GM21576 (cell line): ENCODE measurements at regions not wholly inside any gene's neighbourhood (a gene's known extent, or its start where the extent isn't known, plus 50 kb on each side); places are given as distances from the start of the nearest gene placed in this dataset.
"Not testable (repeated sequence)": the region's sequence is repeated elsewhere in the genome, so short reads cannot be mapped to it uniquely, and the experiment has no call there.

Source experiments
- ATAC-seq: cut with Tn5 transposase; IDR thresholded peaks from one replicate; pipeline ENCODE4 v1.9.1; 2021; ENCODE audit warnings: mild to moderate bottlenecking, moderate library complexity; ENCODE audit not compliant: unreplicated experiment

GRCh38 chr5:175347931-175348330 lies 96.1 kb downstream of the DRD1 start:
- no peak for ATAC-seq

GRCh38 chr5:175347027-175347426 lies 97.0 kb downstream of the DRD1 start:
- no peak for ATAC-seq

GRCh38 chr5:175344331-175345195 lies 99.4 kb downstream of the DRD1 start:
- no peak for ATAC-seq

GRCh38 chr5:175343308-175343707 lies 100.7 kb downstream of the DRD1 start:
- no peak for ATAC-seq

- ATAC-seq, result no peak
Observed at GRCh38 chr5:175340180-175340579, 103.8 kb downstream of the DRD1 start.

- no peak for ATAC-seq
Observed at GRCh38 chr5:175337680-175338079, 106.3 kb downstream of the DRD1 start.

- no peak for ATAC-seq
Observed at GRCh38 chr5:175336781-175337180, 107.2 kb downstream of the DRD1 start.

GRCh38 chr5:175335691-175336090 lies 108.3 kb downstream of the DRD1 start:
- no peak for ATAC-seq

- not testable (repeated sequence) for ATAC-seq
Observed at GRCh38 chr5:175331173-175332036, 112.6 kb downstream of the DRD1 start.

- ATAC-seq, result no peak
Observed at GRCh38 chr5:175329976-175330375, 114.0 kb downstream of the DRD1 start.

GRCh38 chr5:175328687-175329086 lies 115.3 kb downstream of the DRD1 start:
- ATAC-seq, result no peak

GRCh38 chr5:175328176-175328575 lies 115.8 kb downstream of the DRD1 start:
- no peak for ATAC-seq

- no peak for ATAC-seq
Observed at GRCh38 chr5:175325681-175326080, 118.3 kb downstream of the DRD1 start.

GRCh38 chr5:175321927-175322532 lies 122.0 kb downstream of the DRD1 start:
- ATAC-seq, result no peak

GRCh38 chr5:175319199-175319598 lies 124.8 kb downstream of the DRD1 start:
- ATAC-seq, result no peak

- no peak for ATAC-seq
Observed at GRCh38 chr5:175317872-175318271, 126.1 kb downstream of the DRD1 start.

GRCh38 chr5:175309218-175309810 lies 134.7 kb downstream of the DRD1 start:
- ATAC-seq, result no peak

GRCh38 chr5:175308701-175309100 lies 135.3 kb downstream of the DRD1 start:
- ATAC-seq, result no peak

GRCh38 chr5:175306381-175306780 lies 137.6 kb downstream of the DRD1 start:
- ATAC-seq, result no peak

- ATAC-seq, result no peak
Observed at GRCh38 chr5:175305251-175305650, 138.7 kb downstream of the DRD1 start.

GRCh38 chr5:175290379-175290778 lies 153.6 kb downstream of the DRD1 start:
- ATAC-seq, result no peak
